ENCODE measurements at regions not wholly inside any gene's neighbourhood (a gene's known extent, or its start where the extent isn't known, plus 50 kb on each side); places are given as distances from the start of the nearest gene placed in this dataset.

DNA sequence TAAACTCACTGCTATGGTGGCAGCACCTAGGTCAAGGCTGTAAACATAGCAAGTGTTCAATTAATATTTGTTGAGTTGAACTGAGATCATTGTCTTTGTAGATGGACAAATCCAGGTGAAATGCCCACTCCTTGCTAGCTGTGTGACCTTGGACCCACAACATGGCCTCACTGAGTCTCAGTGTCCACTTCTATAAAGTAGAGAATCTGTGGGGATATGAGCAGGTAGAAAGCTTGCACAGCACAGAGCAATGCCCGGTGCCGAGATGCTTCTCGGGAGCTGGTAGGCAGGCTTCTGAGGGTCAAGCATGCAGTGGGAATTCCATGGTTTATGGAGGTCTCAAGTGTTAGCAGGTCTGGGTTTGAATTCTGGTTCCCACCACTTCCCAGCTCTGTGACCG lies 97.9 kb upstream of the SYT13 start:
- TF ChIP-seq, protein P1, sequence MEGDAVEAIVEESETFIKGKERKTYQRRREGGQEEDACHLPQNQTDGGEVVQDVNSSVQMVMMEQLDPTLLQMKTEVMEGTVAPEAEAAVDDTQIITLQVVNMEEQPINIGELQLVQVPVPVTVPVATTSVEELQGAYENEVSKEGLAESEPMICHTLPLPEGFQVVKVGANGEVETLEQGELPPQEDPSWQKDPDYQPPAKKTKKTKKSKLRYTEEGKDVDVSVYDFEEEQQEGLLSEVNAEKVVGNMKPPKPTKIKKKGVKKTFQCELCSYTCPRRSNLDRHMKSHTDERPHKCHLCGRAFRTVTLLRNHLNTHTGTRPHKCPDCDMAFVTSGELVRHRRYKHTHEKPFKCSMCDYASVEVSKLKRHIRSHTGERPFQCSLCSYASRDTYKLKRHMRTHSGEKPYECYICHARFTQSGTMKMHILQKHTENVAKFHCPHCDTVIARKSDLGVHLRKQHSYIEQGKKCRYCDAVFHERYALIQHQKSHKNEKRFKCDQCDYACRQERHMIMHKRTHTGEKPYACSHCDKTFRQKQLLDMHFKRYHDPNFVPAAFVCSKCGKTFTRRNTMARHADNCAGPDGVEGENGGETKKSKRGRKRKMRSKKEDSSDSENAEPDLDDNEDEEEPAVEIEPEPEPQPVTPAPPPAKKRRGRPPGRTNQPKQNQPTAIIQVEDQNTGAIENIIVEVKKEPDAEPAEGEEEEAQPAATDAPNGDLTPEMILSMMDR (IDR thresholded peaks at IDR 0.05; ENCODE audit: extremely low read depth in 1 of 2, insufficient read depth in 1 of 2, low read depth in 1 of 2, low read length in 2 of 2), result no peak
- no peak for TF ChIP-seq POLR2A (IDR thresholded peaks at IDR 0.05; ENCODE audit: low read depth, low read length)
- TF ChIP-seq POLR2AphosphoS5 (IDR thresholded peaks at IDR 0.05; ENCODE audit: insufficient read depth, low read depth, low read length), result no peak
- no peak for TF ChIP-seq EZH2 (IDR thresholded peaks at IDR 0.05; ENCODE audit: borderline replicate concordance, low read depth, low read length, severe bottlenecking)
- no peak for TF ChIP-seq GATA2 (IDR thresholded peaks at IDR 0.05; ENCODE audit: insufficient read depth, insufficient read length, low read depth, low read length)
- TF ChIP-seq MAX (IDR thresholded peaks at IDR 0.05; ENCODE audit: insufficient read depth, insufficient read length), result no peak
- no peak for TF ChIP-seq JUN (IDR thresholded peaks at IDR 0.05; ENCODE audit: borderline replicate concordance, insufficient read depth, insufficient read length, low read depth)

Measured in endothelial cell of umbilical vein (primary cell).